ENCODE measurements at regions not wholly inside any gene's neighbourhood (a gene's known extent, or its start where the extent isn't known, plus 50 kb on each side); places are given as distances from the start of the nearest gene placed in this dataset.

GRCh38 chr1:239239529-239239928 is 146.8 kb upstream of the CHRM3 start:
- TF ChIP-seq CTCF (conservative IDR thresholded peaks at IDR 0.05) (no peak), ZFX (IDR thresholded peaks at IDR 0.05) (no peak)
- no peak overlapping the region for H3K27ac ChIP-seq

GRCh38 chr1:239237912-239238311 is 148.5 kb upstream of the CHRM3 start:
- H3K27ac ChIP-seq, result no peak overlapping the region
- no peak for TF ChIP-seq ZFX (IDR thresholded peaks at IDR 0.05)
- TF ChIP-seq CTCF (conservative IDR thresholded peaks at IDR 0.05), result peak; percentile 75

DNA sequence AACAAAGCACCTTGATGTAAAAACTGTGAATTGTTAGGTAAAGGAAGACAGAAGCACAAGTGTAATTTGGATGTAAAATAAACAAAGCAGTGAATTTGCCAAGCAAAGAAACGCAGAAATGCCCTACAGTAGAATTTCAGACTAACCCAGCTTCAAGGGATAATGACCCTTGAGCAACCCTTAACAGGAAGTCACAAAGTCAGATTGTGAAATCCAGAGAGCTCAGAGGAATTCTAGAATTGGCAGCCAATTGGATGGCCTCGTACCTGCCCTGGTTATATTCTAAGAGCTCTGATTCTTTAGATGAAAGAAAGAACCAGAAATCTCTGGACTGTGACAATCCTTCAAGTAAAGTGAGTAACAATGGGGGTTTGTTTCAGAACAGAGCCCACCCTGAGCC is 152.7 kb upstream of the CHRM3 start:
- TF ChIP-seq CTCF (conservative IDR thresholded peaks at IDR 0.05) (no peak), ZFX (IDR thresholded peaks at IDR 0.05) (no peak)
- no peak overlapping the region for H3K27ac ChIP-seq

GRCh38 chr1:239232921-239233320 is 153.4 kb upstream of the CHRM3 start:
- H3K27ac ChIP-seq, result no peak overlapping the region
- no peak for TF ChIP-seq CTCF (conservative IDR thresholded peaks at IDR 0.05)

- no peak for TF ChIP-seq CTCF (conservative IDR thresholded peaks at IDR 0.05)
- no peak for TF ChIP-seq ZFX (IDR thresholded peaks at IDR 0.05)
- H3K27ac ChIP-seq, result no peak overlapping the region
Observed at GRCh38 chr1:239228451-239228850, 157.9 kb upstream of the CHRM3 start.

GRCh38 chr1:239225396-239225795 is 161.0 kb upstream of the CHRM3 start:
- H3K27ac ChIP-seq, result no peak overlapping the region
- TF ChIP-seq CTCF (conservative IDR thresholded peaks at IDR 0.05) (no peak), ZFX (IDR thresholded peaks at IDR 0.05) (no peak)

- no peak overlapping the region for H3K27ac ChIP-seq
- no peak for TF ChIP-seq ZFX (IDR thresholded peaks at IDR 0.05)
- TF ChIP-seq CTCF (conservative IDR thresholded peaks at IDR 0.05), result no peak
Observed at GRCh38 chr1:239224100-239224499, 162.3 kb upstream of the CHRM3 start.
